GM18498 (cell line): ENCODE measurements at regions not wholly inside any gene's neighbourhood (a gene's known extent, or its start where the extent isn't known, plus 50 kb on each side); places are given as distances from the start of the nearest gene placed in this dataset.
"Not testable (repeated sequence)": the region's sequence is repeated elsewhere in the genome, so short reads cannot be mapped to it uniquely, and the experiment has no call there.

ENCODE experiments used
- ATAC-seq: cut with Tn5 transposase; IDR thresholded peaks from one replicate; pipeline ENCODE4 v1.9.1; 2021; ENCODE audit warnings: mild to moderate bottlenecking, moderate library complexity; ENCODE audit not compliant: unreplicated experiment

GRCh38 chr7:81195033-81195432 is 276.2 kb upstream of the SEMA3C start:
- ATAC-seq = no peak

- no peak for ATAC-seq
Measured at GRCh38 chr7:81190997-81191768, 272.3 kb upstream of the SEMA3C start.

- ATAC-seq = no peak
Measured at GRCh38 chr7:81187753-81188152, 268.9 kb upstream of the SEMA3C start.

GRCh38 chr7:81186691-81187090 is 267.8 kb upstream of the SEMA3C start:
- no peak for ATAC-seq

- ATAC-seq = no peak
Measured at GRCh38 chr7:81185072-81185471, 266.2 kb upstream of the SEMA3C start.

GRCh38 chr7:81183326-81183725 is 264.5 kb upstream of the SEMA3C start:
- ATAC-seq = no peak

GRCh38 chr7:81182056-81182455 is 263.2 kb upstream of the SEMA3C start:
- ATAC-seq = not testable (repeated sequence)

GRCh38 chr7:81181066-81181465 is 262.2 kb upstream of the SEMA3C start:
- ATAC-seq = no peak

GRCh38 chr7:81180573-81180972 is 261.7 kb upstream of the SEMA3C start:
- no peak for ATAC-seq

- no peak for ATAC-seq
Measured at GRCh38 chr7:81175275-81175940, 256.6 kb upstream of the SEMA3C start.

GRCh38 chr7:81173766-81174281 is 255.0 kb upstream of the SEMA3C start:
- ATAC-seq = no peak

- no peak for ATAC-seq
Measured at GRCh38 chr7:81170291-81170690, 251.4 kb upstream of the SEMA3C start.

- no peak for ATAC-seq
Measured at GRCh38 chr7:81167934-81168333, 249.1 kb upstream of the SEMA3C start.

- no peak for ATAC-seq
Measured at GRCh38 chr7:81165070-81165469, 246.2 kb upstream of the SEMA3C start.

- ATAC-seq = no peak
Measured at GRCh38 chr7:81162771-81163525, 244.1 kb upstream of the SEMA3C start.

GRCh38 chr7:81162234-81162633 is 243.4 kb upstream of the SEMA3C start:
- no peak for ATAC-seq

- no peak for ATAC-seq
Measured at GRCh38 chr7:81161451-81162075, 242.7 kb upstream of the SEMA3C start.

GRCh38 chr7:81159402-81159801 is 240.6 kb upstream of the SEMA3C start:
- ATAC-seq = no peak

- ATAC-seq = no peak
Measured at GRCh38 chr7:81158189-81158588, 239.3 kb upstream of the SEMA3C start.

GRCh38 chr7:81155654-81156373 is 237.0 kb upstream of the SEMA3C start:
- ATAC-seq = no peak
